ENCODE measurements at regions not wholly inside any gene's neighbourhood (a gene's known extent, or its start where the extent isn't known, plus 50 kb on each side); places are given as distances from the start of the nearest gene placed in this dataset.

GRCh38 chr1:187121661-187122060 is 292.9 kb downstream of the PLA2G4A start:
- no peak for DNase-seq
- no peak for TF ChIP-seq CTCF (IDR thresholded peaks at IDR 0.05)
- TF ChIP-seq POLR2A (IDR thresholded peaks at IDR 0.05): no peak
- ATAC-seq: no peak
- intact Hi-C loops (cut with DNase I): no loop called here
- Histone ChIP-seq H3K4me3 (no peak overlapping the region), H3K27ac (no peak overlapping the region), H3K36me3 (replicated peaks in 1 of 2; ENCODE audit: insufficient read depth in 1 of 2, low read depth in 2 of 2) (no peaks in the 10 kb centered on the region), H3K9me3 (no peaks in the 10 kb centered on the region), H3K27me3 (no peaks in the 10 kb centered on the region), H3K4me1 (no peaks in the 10 kb centered on the region)

DNA sequence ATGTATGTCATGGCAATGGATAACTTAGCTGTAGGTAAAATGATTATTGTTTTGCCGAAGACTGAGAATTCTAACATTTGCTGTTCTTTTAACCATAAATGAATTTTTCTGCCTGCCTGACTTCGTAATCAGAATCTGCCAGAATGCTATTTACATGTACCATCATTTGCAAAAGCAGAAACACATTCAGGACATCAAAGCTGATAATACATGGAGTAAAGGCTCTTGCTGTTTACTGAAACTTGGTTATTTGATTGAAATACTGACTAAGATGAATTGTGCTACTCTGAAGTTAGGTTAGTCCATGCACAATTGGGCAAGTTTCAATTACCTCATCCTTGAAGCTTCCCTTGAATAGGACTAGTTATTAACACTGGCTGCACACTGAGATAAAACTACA is 293.8 kb downstream of the PLA2G4A start:
- H3K9me3 ChIP-seq: no peaks in the 10 kb centered on the region
- 62 to 75% methylated on average over 2 of the region's 2 CpGs for WGBS, 2 donors
- DNase-seq (no peak), ATAC-seq (no peak)
- TF ChIP-seq CTCF (IDR thresholded peaks at IDR 0.05) (no peak), POLR2A (IDR thresholded peaks at IDR 0.05) (no peak)
- intact Hi-C loops (cut with DNase I): no loop called here
- no peaks in the 10 kb centered on the region for H3K4me1 ChIP-seq
- no peaks in the 10 kb centered on the region for H3K36me3 ChIP-seq (replicated peaks in 1 of 2; ENCODE audit: insufficient read depth in 1 of 2, low read depth in 2 of 2)
- H3K27ac ChIP-seq: no peak overlapping the region
- no peaks in the 10 kb centered on the region for H3K27me3 ChIP-seq
- no peak overlapping the region for H3K4me3 ChIP-seq

DNA sequence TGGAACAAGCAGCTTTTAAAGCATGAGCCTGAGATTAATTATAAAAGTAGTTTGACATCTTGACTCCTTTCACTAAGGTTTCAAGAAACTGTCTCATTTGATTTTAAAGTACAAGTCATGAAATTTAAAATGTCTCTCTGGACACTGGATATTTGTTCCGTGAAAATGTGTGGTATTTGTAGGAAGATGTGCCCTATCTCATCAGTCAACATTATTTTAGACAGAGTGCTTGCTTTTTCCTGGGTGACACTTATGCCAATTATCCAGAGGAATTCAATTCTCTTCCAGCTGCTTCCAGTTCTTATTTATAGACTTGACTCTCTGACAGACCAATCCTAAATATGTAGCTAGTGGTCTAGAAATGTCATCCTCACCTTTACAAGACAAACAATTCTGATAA is 300.4 kb downstream of the PLA2G4A start:
- no peaks in the 10 kb centered on the region for H3K9me3 ChIP-seq
- intact Hi-C loops (cut with DNase I): no loop called here
- no peak for TF ChIP-seq POLR2A (IDR thresholded peaks at IDR 0.05)
- TF ChIP-seq CTCF (IDR thresholded peaks at IDR 0.05): no peak
- DNase-seq (no peak), ATAC-seq (no peak)
- H3K36me3 ChIP-seq (replicated peaks in 1 of 2; ENCODE audit: insufficient read depth in 1 of 2, low read depth in 2 of 2): no peaks in the 10 kb centered on the region
- WGBS, 2 donors: 0 to 5% methylated on average over 1 of the region's 1 CpG
- no peak overlapping the region for H3K27ac ChIP-seq
- H3K4me3 ChIP-seq: no peak overlapping the region
- H3K4me1 ChIP-seq: no peaks in the 10 kb centered on the region
- no peaks in the 10 kb centered on the region for H3K27me3 ChIP-seq

DNA sequence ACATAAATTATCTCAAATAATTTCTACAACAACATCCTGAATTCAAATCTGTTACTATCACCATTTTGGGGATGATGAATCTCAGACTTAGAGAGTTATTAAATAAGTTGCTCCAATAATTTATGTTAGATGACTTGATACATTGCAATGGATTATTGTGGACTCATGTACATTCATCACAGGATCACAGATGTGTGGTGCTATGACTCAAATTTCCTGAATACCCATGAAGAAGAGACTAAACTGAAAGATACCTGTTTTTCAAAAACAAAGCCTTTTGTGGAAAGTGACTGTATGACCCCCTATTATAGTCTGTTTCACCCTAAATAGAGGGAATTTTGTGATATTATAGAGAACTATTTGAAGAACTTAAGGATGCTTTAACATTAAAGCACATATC is 315.0 kb downstream of the PLA2G4A start:
- Histone ChIP-seq H3K4me3 (no peak overlapping the region), H3K36me3 (replicated peaks in 1 of 2; ENCODE audit: insufficient read depth in 1 of 2, low read depth in 2 of 2) (no peaks in the 10 kb centered on the region), H3K27me3 (no peaks in the 10 kb centered on the region), H3K27ac (no peak overlapping the region), H3K9me3 (no peaks in the 10 kb centered on the region), H3K4me1 (no peaks in the 10 kb centered on the region)
- intact Hi-C loops (cut with DNase I): no loop called here
- DNase-seq (no peak), ATAC-seq (no peak)
- TF ChIP-seq POLR2A (IDR thresholded peaks at IDR 0.05) (no peak), CTCF (IDR thresholded peaks at IDR 0.05) (no peak)

DNA sequence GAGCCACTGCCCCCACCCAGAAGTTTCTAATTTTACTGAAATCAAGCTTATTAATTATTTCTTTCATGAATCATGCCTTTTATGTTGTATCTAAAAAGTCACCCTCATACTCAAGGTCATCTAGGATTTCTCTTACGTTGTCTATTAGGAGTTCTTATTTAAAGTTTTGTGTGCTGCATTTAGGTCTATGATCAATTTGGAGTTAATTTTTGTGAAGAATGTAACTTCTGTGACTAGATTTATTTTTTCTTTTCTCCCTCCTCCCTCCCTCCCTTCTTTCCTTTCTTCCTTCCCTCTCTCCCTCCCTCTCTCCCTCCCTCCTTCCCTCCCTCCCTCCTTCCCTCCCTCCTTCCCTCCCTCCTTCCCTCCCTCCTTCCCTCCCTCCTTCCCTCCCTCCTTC is 317.6 kb downstream of the PLA2G4A start:
- no peaks in the 10 kb centered on the region for H3K27me3 ChIP-seq
- DNase-seq (no peak), ATAC-seq (no peak)
- no peak overlapping the region for H3K4me3 ChIP-seq
- no peaks in the 10 kb centered on the region for H3K9me3 ChIP-seq
- no peaks in the 10 kb centered on the region for H3K36me3 ChIP-seq (replicated peaks in 1 of 2; ENCODE audit: insufficient read depth in 1 of 2, low read depth in 2 of 2)
- no peaks in the 10 kb centered on the region for H3K4me1 ChIP-seq
- intact Hi-C loops (cut with DNase I): no loop called here
- H3K27ac ChIP-seq: no peak overlapping the region
- TF ChIP-seq CTCF (IDR thresholded peaks at IDR 0.05): no peak
- 0 to 38% methylated on average over 1 of the region's 1 CpG for WGBS, 2 donors

Measured in body of pancreas (tissue), 4 donors.